NCI-H2107 treated with DMSO at 0.1 percent for 48 hours (cell line): ENCODE measurements at regions not wholly inside any gene's neighbourhood (a gene's known extent, or its start where the extent isn't known, plus 50 kb on each side); places are given as distances from the start of the nearest gene placed in this dataset.

Experiments used
- DNase-seq: peaks from one replicate; lab custom pipeline; 2025; ENCODE audit not compliant: unreplicated experiment; lab: John Stamatoyannopoulos, UW

DNA sequence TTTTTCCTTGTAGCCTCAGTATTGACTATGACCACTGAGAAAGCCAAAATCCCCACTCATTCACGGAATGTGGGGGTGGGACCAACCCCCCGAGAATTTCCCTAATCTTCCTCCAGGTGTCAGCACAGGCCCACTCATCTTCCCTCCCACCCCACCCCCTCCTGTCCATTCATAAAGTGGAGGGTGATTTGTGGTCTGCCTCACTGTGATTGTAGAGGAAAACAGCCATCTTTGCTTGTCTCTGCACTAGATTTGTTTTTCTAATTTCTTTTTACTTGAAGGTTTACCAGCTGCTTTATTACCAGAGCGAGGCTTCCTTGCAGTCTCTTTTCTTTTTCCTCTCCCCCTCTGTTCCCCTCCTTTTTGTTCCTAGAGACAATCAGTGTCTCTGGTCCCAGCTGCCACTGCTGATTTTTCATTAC, 171.8 kb downstream of the ICOS start:
- DNase-seq, result peak; percentile 49

DNA sequence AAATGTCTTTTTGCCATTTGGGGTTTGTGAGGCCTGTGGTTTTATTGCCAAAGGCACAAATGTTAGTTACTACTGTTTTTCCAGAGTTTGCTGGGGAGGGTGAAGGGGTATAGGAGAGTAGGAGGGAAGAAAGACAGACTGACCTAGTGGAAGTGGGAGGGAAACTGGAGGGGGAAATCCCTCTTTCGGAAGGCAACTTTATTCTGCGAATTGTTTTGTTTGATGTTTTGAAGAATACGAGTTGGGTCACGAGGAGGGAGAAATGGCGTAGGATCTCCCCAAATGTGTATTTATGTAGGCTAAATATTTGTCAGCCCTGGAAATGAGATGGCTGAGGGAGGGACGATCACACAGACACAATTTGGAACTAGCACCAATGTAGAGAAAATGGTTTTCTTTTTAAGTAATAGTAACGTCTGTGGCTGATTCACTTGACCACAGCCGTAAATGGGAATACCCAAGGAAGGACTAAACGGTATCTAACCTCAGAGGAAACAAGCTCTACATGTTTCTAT, 172.3 kb downstream of the ICOS start:
- DNase-seq, result no peak

DNA sequence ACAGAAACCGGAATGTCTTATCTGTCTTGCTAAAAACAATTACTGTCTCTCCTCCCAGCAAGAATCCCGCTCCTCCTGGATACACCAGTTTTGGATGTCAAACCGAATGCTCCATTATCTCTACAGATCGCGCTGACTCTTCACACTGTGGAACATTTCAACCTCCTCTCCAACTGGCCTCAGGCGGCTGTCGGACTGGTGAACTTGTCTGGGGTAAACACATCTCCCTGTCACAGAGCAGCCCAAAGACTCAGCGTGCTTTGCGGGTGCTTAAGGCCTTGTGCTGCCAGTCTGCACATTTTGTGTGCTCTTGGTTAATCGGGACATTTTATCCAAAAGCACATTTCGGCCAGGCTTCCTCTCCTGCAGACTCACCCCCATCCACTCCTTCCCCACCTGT, 173.1 kb downstream of the ICOS start:
- DNase-seq, result no peak

DNA sequence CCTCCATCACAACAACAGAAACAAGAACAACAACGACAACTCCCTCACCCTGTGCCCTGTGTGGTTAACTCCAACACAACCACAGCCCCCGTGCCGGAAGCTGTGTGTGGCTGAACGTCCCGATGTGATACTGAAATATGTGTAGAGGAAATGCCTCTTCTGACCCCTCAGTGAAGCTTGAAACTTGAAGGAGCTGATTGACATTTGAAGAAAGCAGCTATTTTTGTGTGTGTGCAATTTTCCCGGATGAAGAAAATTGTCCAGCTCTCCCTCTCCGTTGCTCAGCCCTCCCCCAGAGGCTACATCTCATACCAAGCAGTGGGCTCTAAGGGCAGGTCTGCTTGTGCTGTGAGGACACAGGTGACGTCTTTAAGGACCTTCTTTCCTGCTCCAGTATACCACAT, 173.8 kb downstream of the ICOS start:
- DNase-seq, result no peak

DNA sequence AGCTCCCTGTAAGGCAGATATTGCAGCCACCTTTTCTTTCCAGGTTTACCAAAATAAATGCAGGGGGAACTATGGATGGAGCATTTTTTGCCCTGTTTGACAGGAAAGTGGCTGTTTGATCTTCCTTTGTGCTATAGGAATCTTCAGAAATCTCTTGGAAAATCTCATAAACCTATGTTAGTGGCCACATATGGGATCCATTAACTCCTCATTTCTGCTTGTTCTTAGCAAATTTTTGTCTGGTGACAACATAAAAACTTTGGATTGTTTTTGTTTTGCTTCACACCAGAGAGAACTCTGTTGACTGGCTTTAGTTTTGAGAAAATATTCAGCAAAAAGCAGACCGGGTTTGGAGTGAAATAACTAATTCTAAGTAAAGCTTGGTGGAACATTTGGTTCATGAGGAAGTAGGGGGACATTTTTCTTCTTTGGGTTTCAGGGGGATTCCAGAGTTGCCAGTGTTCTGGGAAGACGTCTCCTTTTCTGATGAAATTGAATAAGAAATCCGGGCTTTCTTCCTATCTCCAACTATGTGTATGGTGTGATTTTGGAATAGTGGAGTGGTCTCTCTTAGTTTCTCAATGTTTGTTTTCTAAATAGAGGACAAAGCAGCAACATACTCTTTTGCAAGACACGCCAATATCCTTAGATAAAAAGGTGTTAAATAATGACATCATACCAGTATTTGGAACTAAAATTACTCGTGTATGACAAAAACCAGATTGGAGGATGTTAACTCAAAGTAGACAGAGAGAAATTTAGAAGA, 174.4 kb downstream of the ICOS start:
- no peak for DNase-seq

DNA sequence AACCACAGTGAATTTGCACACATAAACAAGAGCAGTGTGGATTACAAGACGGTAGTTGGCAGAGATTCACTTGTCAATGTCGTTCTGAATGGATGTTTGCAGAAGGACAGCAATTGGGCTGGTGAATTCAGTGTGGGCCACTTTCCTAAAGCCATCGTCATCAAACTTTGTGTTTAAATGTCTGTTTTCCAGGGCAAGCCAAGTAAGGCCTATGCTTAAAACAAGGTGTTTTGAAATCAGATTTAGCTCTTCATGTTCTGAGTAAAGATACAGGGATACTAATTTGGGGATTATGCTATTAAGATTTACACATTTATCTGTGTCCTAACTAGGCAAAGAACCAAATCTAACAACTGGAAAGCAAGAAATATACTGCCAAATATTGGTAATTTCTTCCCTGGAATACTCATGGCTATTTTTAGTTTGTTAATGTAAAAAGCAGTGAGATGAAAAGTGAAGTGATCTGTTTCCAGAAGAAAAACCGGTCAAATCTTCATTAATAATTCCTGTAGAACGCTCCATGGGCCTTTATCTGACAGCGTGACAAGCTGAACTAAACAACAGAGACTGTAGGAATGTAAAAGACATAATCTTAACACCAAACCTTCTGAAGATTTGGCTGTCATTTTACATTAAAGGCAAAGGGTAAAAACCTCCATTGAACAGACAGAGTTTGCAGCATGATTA, 175.7 kb downstream of the ICOS start:
- DNase-seq, result no peak

DNA sequence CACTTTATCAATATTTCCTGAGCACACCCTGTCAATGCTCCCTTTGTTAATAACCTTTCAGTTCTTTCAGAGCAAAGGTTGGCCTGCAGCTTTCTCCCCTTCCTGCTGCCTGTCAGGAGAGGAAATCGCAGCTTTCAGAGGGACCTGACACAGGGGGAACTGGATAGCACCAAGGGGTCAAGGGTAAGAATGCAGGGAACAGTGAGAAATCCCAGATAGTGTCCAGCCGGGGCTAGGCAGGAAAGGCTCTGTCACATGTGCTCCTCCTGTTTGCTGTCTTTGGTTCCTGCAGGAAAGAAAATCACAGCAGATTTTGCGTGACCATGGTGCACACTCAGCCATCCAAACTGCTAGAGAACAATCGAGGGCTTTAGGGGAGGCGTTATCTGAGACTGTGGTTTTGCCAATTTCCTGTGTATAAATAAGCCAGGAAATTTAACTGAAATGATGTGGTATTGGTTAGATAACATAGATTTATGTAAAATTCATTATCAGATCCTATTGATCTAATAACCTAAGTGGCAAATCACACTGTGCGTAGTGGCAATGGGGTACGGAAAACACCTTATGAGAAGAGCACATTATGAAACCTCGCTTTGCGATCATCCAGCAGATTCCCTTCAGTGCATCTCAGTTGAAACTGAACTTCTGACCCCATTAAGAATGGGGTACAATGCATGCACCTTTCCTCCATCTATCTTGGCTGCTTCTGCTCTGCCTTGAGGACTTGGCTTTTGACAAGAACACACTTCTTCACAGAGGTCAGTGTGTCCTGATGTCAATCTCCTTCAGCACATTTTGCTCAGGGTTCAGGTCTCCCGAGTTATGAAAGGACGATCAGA, 178.0 kb downstream of the ICOS start:
- no peak for DNase-seq

DNA sequence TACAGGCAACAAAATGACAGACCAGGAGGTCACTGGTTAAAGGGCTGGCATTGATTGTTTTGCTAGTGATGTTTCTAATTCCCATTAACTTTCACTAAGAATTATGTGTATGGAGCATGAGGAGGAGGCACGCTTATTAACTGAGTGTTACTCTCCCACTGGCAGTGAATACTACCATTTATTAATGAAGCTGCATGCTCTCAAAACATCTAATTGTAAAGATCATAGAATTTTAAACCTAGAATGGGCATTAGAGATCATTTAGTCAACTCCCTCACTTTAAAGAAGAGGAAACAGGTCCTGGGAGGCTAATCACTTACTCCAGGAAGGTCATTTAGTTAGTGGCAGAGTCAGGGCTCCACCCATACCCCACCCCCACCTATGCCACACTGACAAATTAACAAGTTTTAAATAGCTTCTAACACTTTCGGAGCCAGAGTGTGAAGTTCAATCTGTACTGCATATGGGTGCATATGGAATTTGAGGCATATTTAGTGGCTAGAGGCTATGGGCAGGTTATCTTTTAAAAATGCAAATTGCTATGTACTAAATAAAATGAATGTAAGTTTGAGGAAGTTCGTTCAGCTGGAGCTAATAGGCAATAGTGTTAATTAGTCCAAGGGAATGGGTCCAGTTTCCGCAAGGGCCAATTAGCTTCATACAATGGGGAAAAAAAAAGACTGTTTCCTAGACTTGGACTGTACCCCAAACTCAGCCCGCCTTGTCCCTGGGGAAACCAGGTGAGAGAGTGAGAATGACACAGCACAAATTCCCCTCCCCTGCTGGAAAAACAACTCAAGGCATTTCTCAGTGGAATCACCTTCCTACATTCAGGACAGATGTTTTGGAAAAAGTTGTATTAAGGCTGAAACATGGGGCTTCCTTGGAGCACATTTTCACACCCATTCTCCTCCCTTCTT, 178.8 kb downstream of the ICOS start:
- no peak for DNase-seq

DNA sequence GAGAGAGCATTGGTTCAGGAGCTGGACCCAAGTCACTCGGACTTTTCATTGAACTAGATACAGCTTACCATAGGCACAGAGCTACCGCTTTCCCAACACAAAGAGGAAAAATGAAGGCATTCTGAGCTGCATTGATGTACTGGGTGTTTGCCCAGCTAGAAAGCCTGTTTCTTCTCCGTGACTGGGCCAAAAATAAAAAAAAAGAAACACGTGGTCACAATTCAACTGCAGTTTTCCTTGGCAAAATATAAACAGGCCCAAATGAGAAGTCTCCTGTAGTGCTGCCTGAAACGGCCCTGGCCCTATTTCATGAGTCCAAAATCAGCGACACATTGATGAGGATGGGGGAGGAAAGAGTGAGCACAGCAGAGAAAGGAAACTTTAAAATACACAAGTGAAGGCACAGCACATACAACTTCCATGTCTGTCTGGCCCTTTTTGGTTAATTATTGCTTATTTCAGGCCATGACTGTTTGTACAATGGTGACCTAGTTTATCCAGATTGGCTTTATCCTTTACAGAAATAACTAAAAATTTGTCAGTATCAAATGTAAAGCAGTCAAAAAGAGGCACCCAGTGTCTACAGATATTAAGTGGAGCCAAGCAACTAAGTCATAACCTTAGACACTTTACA, 179.7 kb downstream of the ICOS start:
- no peak for DNase-seq

DNA sequence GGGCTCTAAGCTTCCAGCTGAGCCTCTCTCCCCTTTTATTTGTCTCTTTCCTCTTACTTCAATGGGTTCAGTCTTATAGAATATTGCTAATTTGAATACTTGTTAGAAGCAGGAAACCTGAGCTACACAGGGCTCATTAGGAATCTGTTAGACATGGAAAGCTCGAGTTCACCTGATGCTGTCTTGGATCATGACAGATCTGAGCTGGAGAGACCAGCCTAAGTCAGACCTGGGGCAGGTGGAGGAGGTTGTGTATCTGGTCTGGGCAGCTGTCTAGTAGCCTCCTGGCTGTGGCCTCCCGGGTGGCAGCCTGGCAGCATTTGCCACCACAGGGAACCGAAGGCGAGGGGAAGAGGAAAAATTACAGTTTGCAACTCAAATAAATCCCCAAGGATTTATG, 185.9 kb downstream of the ICOS start:
- peak; percentile 36 for DNase-seq

DNA sequence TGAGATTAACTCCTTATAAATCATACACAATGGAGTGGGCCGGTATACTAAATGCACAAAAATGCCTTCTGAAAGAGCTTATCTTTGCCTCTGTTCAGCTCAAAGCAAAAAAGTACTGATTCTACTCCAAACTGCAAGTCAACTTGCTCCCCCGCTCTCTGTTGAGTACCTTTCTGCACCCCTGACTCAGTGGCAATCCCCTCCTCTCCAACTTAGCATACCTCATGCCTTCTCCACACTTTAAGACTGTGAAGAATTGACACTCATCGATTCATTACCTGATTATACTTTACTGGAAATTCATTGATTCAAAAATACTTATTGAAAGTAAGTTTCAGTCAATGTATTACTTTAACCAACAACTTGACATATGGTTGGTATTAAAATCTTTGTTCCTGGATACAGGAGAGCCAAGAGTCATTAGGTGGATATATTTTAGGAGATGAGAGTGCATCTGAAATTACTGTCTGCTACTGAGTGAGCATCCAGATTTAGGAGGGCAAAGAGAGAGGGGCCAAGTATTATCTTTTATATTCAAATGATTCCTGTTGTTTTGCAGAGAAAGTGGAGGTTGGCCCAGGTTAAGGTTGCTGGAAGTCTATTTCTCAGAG, 187.7 kb downstream of the ICOS start:
- no peak for DNase-seq

DNA sequence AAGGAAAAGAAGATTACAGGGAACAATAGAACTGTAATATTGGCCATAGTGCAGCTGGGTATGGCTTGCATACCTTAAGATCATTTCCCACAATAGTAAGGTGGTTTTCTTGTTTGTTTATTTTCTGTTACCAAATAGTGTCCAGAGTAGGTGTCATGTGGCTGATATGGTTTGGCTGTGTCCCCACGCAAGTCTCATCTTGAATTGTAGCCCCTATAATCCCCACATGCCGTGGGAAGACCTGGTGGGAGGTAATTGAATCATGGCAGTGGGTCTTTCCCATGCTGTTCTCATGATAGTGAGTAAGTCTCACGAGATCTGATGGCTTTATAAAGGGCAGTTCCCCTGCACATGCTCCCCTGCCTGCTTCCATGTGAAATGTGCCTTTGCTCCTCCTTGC, 190.1 kb downstream of the ICOS start:
- no peak for DNase-seq

DNA sequence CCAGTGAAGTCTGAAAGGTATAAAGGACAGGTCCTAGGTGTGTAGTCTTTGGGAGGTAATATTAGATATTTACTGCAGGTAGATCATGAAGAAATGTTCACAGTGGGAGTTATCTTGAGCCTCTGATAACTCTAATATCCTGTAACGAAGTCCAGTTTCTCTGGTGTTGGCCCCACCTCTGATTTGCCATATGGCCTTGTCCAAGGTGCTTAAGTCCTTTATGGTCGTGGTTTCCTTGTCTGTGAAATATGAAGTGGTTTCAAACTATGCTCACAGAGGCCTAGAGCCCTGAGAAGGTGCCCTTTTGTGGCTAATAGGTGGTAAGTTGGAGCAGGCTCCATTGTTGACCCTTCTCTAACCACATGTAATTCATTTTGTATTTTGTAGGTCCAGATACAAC, 190.7 kb downstream of the ICOS start:
- DNase-seq, result no peak

DNA sequence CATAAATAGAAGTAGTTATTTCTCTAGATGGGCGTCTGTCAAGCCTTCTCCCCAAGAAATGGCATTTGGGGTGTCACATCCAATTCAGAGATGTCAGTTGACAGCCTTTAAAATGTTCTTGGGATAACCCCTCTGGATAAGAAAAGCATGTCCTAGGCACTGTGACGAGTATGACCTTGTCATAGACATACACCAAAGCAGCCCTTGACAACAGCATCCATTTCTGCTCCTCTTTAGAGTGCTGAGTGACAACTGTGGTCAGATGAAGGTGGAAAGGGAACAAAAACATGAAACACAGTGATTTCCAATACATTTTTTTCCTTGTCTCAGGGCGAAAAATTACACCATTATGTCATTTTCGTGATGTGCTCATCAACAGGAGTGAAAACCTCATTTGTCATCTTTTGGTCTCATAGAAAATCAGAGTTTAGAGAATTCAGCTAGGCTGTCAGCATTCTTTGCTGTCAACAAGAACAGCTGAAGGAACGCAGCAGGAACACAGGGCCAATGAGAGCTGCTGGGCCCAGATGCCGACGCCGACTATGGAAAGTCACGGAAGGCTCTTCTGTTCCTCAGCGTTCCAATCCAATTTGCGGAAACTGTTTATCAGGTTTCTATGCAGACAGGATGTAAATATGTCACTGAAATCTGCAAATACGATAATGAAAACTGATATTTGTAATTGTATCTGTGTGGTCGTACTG, 193.2 kb downstream of the ICOS start:
- no peak for DNase-seq

DNA sequence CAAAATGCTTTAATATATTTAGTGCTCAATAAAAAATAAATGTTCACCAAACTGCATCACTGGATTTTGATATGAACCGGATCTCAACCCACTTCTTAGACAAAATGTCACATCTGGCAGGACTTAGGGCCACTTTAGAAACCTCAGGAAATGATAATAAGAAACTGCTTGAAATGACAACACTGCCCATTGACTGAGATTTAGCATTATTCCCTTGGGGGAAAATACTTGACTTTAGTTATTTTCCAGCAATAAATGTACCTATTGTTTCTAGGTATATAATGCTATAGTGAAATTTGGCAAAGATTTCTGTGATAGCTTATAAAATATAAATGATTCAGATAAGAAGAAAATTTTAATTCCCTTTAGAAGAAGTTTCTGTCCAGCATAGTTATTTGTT, 195.1 kb downstream of the ICOS start:
- DNase-seq, result no peak

DNA sequence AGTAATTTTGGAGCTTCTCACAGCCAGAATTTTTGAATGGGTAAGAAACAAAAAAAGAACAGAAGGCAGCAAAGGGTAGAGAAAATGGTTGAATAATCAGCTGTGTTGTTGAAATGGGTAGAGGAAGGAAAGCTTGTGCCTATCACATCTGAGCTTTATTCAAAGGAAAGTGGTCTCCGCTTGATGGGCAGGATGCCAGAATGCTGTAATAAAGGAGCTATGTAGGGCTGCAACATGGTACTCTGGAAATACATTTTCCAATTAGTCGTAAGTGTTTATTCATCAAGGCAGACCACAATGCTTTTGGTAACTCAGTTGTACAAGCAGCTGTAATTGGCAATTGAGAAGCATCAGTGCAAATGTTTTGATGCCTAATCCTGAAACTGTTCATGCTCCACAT, 196.9 kb downstream of the ICOS start:
- DNase-seq, result peak; percentile 67

DNA sequence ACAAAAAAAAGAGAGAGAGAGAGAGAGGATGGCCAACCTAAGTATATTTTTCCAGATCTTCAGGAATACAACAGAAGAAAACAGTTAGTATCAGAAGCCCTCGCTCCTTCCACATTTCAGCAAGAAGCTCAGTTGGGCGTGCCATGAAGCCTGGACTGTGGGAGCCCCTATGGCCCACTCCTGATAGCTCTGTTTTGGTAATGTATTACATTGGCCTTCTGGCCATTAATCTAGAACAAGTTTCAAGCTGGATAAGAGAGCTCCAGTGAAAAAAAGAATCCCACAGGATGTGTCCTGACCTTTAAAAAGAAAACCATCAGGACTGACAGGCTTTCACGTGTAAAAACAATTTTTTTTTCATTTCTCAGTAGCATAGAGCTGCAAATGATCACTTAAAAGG, 197.9 kb downstream of the ICOS start:
- no peak for DNase-seq

DNA sequence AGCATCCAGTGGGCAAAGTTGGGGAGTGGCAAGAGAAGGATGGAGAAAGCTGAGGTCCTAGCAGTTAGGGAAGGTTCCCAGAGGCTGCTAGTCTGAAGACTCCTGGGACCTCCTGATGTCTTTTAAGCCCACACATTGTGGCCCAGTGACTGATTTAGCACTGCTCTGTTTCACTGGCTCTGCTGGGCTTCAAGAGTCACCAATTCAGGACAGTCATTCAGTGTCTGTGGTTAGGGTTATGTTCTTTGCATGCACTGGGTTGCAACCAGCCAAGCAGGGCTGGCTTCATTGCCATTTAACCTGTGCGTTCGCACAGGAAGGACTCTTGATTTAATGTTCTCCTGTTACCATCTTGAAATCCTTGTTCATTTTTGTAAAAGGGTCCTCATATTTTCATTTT, 199.2 kb downstream of the ICOS start:
- no peak for DNase-seq

DNA sequence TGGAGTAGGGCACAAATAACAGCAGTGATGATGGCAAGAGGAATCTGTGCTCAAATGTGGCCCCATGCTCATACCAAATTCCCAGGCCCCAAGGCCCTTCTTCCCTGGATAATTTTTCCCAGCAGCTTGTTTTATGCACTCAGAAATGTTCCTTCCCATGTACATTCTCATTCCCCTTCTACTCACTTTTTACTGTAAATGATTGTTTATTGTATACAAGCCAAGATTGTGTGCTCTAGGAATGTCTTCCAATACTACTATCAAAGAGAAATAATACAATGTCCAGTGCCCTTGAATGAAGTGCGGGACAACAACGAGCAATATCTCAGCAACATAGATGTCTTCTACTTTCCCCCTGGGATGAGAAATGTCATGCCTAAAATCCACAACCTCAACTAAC, 201.6 kb downstream of the ICOS start:
- DNase-seq, result no peak
